HCT116 (cell line): ENCODE measurements at regions not wholly inside any gene's neighbourhood (a gene's known extent, or its start where the extent isn't known, plus 50 kb on each side); places are given as distances from the start of the nearest gene placed in this dataset.

ENCODE experiments used
- ATAC-seq: fragments of 200-7000 bp; cut with Tn5 transposase; 2 replicates; pipeline ENCODE4 v1.9.1; 2020; ENCODE audit warnings: mild to moderate bottlenecking, moderate library complexity
- BruUV-seq: library from RNA; stranded (reverse); fragments of 400-500 nt; replicated peaks from 2 replicates; lab custom pipeline; 2021; lab: Mats Ljungman, UMichigan
- CTCF ChIA-PET: fragments of 300-600 bp; sonication (Branson Sonifier 250); formaldehyde crosslinking; loops from one replicate; lab custom pipeline; 2021; ENCODE audit warnings: antibody characterized with exemption; lab: Charles Lee
- POLR2A ChIA-PET: fragments of 300-600, 350-600 bp; sonication (Branson Sonifier 250); formaldehyde crosslinking; loops from one replicate; lab custom pipeline; 2021; ENCODE audit warnings: antibody characterized with exemption; lab: Charles Lee
- RAD21 ChIA-PET, 2 experiments: fragments of 300-600 bp; sonication (Branson Sonifier 250); formaldehyde crosslinking; loops; one replicate each; lab custom pipeline; 2023; ENCODE audit warnings: low total read pairs in 2 of 2; ENCODE audit not compliant: uncharacterized antibody in 2 of 2, unreplicated experiment in 2 of 2, low non-redundant PET in 1 of 2; lab: Charles Lee
- DNase-seq: peaks from one replicate; pipeline ENCODE4 v3.0.0-alpha.2; 2010; ENCODE audit warnings: low read depth, low spot score
- H2AFZ ChIP-seq: fragments of 200-600 bp; shearing (Covaris generic), sonication (generic); 2 replicates; pipeline ENCODE4 v1.6.1; 2017; ENCODE audit warnings: low read depth, mixed run types, mixed read lengths, antibody characterized with exemption, low read length; ENCODE audit not compliant: poor library complexity, severe bottlenecking
- H3K27ac ChIP-seq: 2 replicates; pipeline ENCODE4 v1.5.1; 2012; ENCODE audit warnings: low read depth, low read length
- H3K27me3 ChIP-seq: fragments of 200-600 bp; sonication (generic); 2 replicates; pipeline ENCODE4 v1.6.1; 2016; ENCODE audit warnings: mixed run types, low read length, mixed read lengths; ENCODE audit not compliant: insufficient read depth
- H3K36me3 ChIP-seq, 2 experiments: fragments of 200-500 bp in 1 of 2; fragments of 200-600 bp in 1 of 2; sonication (Bioruptor generic) in 1 of 2; sonication (generic) in 1 of 2; 2 replicates each; pipeline versions ENCODE4 v1.5.1 to v1.6.1; 2014 to 2016; ENCODE audit warnings: low read length in 2 of 2, inconsistent platforms in 1 of 2, mixed read lengths in 1 of 2, mixed run types in 1 of 2; ENCODE audit not compliant: insufficient read depth in 2 of 2, control insufficient read depth in 1 of 2
- H3K4me1 ChIP-seq, 2 experiments: fragments of 200-600 bp in 1 of 2; sonication (generic) in 1 of 2; 2 replicates each; pipeline versions ENCODE4 v1.5.1 to v1.6.1; 2012 to 2017; ENCODE audit warnings: low read length in 2 of 2, inconsistent platforms in 1 of 2, mild to moderate bottlenecking in 1 of 2, mixed read lengths in 1 of 2, mixed run types in 1 of 2, moderate library complexity in 1 of 2; ENCODE audit not compliant: insufficient read depth in 2 of 2, control insufficient read depth in 1 of 2
- H3K4me2 ChIP-seq: fragments of 200-600 bp; sonication (generic); 2 replicates; pipeline ENCODE4 v1.6.1; 2017; ENCODE audit warnings: mixed run types, low read length, mixed read lengths
- H3K4me3 ChIP-seq, 2 experiments: fragments of 200-600 bp in 1 of 2; sonication (generic) in 1 of 2; replicated peaks in 1 of 2; 2 replicates each; pipeline ENCODE4 v1.5.1; 2011 to 2016; ENCODE audit warnings: low read length in 2 of 2, control low read depth in 1 of 2, low read depth in 1 of 2, mild to moderate bottlenecking in 1 of 2, mixed read lengths in 1 of 2, mixed run types in 1 of 2
- H3K79me2 ChIP-seq: fragments of 200-600 bp; sonication (generic); 2 replicates; pipeline ENCODE4 v1.6.1; 2017; ENCODE audit warnings: mild to moderate bottlenecking, mixed run types, low read length, moderate library complexity, mixed read lengths; ENCODE audit not compliant: insufficient read depth
- H3K9ac ChIP-seq: fragments of 200-600 bp; sonication (generic); 2 replicates; pipeline ENCODE4 v1.6.1; 2016; ENCODE audit warnings: low read length, mixed read lengths
- H3K9me2 ChIP-seq: fragments of 200-600 bp; sonication (generic), shearing (Covaris generic); 2 replicates; pipeline ENCODE4 v1.6.1; 2017; ENCODE audit warnings: mixed run types, mild to moderate bottlenecking, moderate library complexity; ENCODE audit not compliant: insufficient read depth
- H3K9me3 ChIP-seq, 2 experiments: fragments of 200-500 bp in 1 of 2; fragments of 200-600 bp in 1 of 2; sonication (Bioruptor generic) in 1 of 2; sonication (generic) in 1 of 2; 2 replicates each; pipeline ENCODE4 v1.6.1; 2014 to 2017; ENCODE audit warnings: low read length in 2 of 2, mixed read lengths in 2 of 2, inconsistent platforms in 1 of 2, low read depth in 1 of 2, mild to moderate bottlenecking in 1 of 2, mixed run types in 1 of 2, moderate library complexity in 1 of 2; ENCODE audit not compliant: control insufficient read depth in 1 of 2, insufficient read depth in 1 of 2
- H4K20me1 ChIP-seq: fragments of 200-600 bp; sonication (generic), shearing (Covaris generic); 2 replicates; pipeline ENCODE4 v1.6.1; 2017; ENCODE audit warnings: mixed run types, mild to moderate bottlenecking, moderate library complexity; ENCODE audit not compliant: insufficient read depth
- CTCF ChIP-seq, 3 experiments: fragments of 200-600 bp in 1 of 3; sonication (generic) in 1 of 3; IDR thresholded peaks in 2 of 3; conservative IDR thresholded peaks in 1 of 3; 2 replicates each; pipeline ENCODE4 v1.5.1; 2012 to 2017; ENCODE audit warnings: low read depth in 2 of 3, low read length in 2 of 3, antibody characterized with exemption in 1 of 3, borderline replicate concordance in 1 of 3, control low read depth in 1 of 3, mild to moderate bottlenecking in 1 of 3, mixed read lengths in 1 of 3, mixed run types in 1 of 3, moderate library complexity in 1 of 3; ENCODE audit not compliant: insufficient read depth in 1 of 3
- EGR1 ChIP-seq: IDR thresholded peaks from 2 replicates; pipeline ENCODE4 v1.6.1; 2012; ENCODE audit warnings: low read depth
- EZH2phosphoT487 ChIP-seq: fragments of 200-600 bp; IDR thresholded peaks from 2 replicates; pipeline ENCODE4 v1.6.1; 2018; ENCODE audit warnings: antibody characterized with exemption, borderline replicate concordance
- MAX ChIP-seq: IDR thresholded peaks from 2 replicates; pipeline ENCODE4 v1.6.1; 2012
- POLR2A ChIP-seq: IDR thresholded peaks from 2 replicates; pipeline ENCODE4 v1.7.0; 2011; ENCODE audit warnings: borderline replicate concordance; ENCODE audit not compliant: insufficient read depth, insufficient read length; ENCODE audit errors: extremely low read depth
- REST ChIP-seq: IDR thresholded peaks from 2 replicates; pipeline ENCODE4 v1.6.1; 2012; ENCODE audit warnings: low read depth
- SIN3A ChIP-seq: IDR thresholded peaks from 2 replicates; pipeline ENCODE4 v1.6.1; 2012; ENCODE audit warnings: low read depth
- SRF ChIP-seq: IDR thresholded peaks from 2 replicates; pipeline ENCODE4 v1.6.1; 2012; ENCODE audit warnings: low read depth
- YY1 ChIP-seq: IDR thresholded peaks from 2 replicates; pipeline ENCODE4 v1.6.1; 2011; ENCODE audit warnings: low read length, low read depth, moderate library complexity, mild to moderate bottlenecking; ENCODE audit not compliant: insufficient replicate concordance; ENCODE audit errors: extremely low read depth
- ZBTB33 ChIP-seq: IDR thresholded peaks from 2 replicates; pipeline ENCODE4 v1.6.1; 2011; ENCODE audit warnings: mild to moderate bottlenecking, low read length, moderate library complexity; ENCODE audit not compliant: insufficient replicate concordance; ENCODE audit errors: extremely low read depth
- ZFX ChIP-seq: fragments of 450-650 bp; IDR thresholded peaks from 2 replicates; pipeline ENCODE4 v1.6.1; 2017
- intact Hi-C: fragments of 100-400 bp; cut with micrococcal nuclease; formaldehyde crosslinking; loops from 2 replicates; pipeline ENCODE4 v1.10.0; 2022

GRCh38 chr3:80159990-80160506 lies 392.2 kb upstream of the ROBO1 start:
- no peaks in the 10 kb centered on the region for H3K36me3 ChIP-seq
- H3K4me2 ChIP-seq: no peak overlapping the region
- POLR2A ChIA-PET: no interaction called here
- no peak overlapping the region for H3K4me3 ChIP-seq
- H3K9me3 ChIP-seq: peaks cover 17 to 42% of the 10 kb centered on the region in 2 experiments; a peak in 2 of 4 replicates
- no TSS peak for BruUV-seq
- DNase-seq: no peak
- no peak overlapping the region for H3K27ac ChIP-seq
- no peak overlapping the region for H3K9ac ChIP-seq
- CTCF ChIA-PET: no interaction called here
- H4K20me1 ChIP-seq: no peaks in the 10 kb centered on the region
- no peaks in the 10 kb centered on the region for H3K4me1 ChIP-seq
- H3K9me2 ChIP-seq: no peaks in the 10 kb centered on the region
- H3K27me3 ChIP-seq: no peaks in the 10 kb centered on the region
- TF ChIP-seq ZBTB33 (no peak), YY1 (no peak), CTCF (IDR thresholded peaks at IDR 0.05 in 2 of 3, conservative IDR thresholded peaks at IDR 0.05 in 1 of 3; ENCODE audit: borderline replicate concordance in 1 of 3, insufficient read depth in 1 of 3, low read depth in 2 of 3, low read length in 2 of 3) (no peak), SIN3A (no peak), EZH2phosphoT487 (no peak), MAX (no peak), EGR1 (no peak), ZFX (no peak), SRF (no peak), REST (no peak), POLR2A (no peak)
- no peak for ATAC-seq
- no peaks in the 10 kb centered on the region for H3K79me2 ChIP-seq
- RAD21 ChIA-PET: no interaction called here
- intact Hi-C loops: no loop called here
- no peak overlapping the region for H2AFZ ChIP-seq
